OCI-LY3 (cell line): ENCODE measurements at regions not wholly inside any gene's neighbourhood (a gene's known extent, or its start where the extent isn't known, plus 50 kb on each side); places are given as distances from the start of the nearest gene placed in this dataset.

Source experiments
- H2AFZ ChIP-seq: fragments of 200-600, 300-600 bp; shearing (Covaris generic); 2 replicates; pipeline ENCODE4 v1.6.0; 2014; ENCODE audit warnings: antibody characterized with exemption, low read depth, low read length
- H3K27ac ChIP-seq: fragments of 200-600, 300-600 bp; sonication (generic); 2 replicates; pipeline ENCODE4 v1.5.1; 2014; ENCODE audit warnings: mild to moderate bottlenecking, low read length, moderate library complexity, mixed read lengths
- H3K27me3 ChIP-seq: fragments of 200-600, 300-600 bp; sonication (generic); 2 replicates; pipeline ENCODE4 v1.6.1; 2014; ENCODE audit warnings: low read depth, low read length, mixed read lengths
- H3K36me3 ChIP-seq: fragments of 200-600, 300-600 bp; sonication (generic); replicated peaks from 2 replicates; pipeline ENCODE3; 2014; ENCODE audit warnings: low read depth, low read length, mixed read lengths
- H3K4me1 ChIP-seq: fragments of 300-600, 200-600 bp; sonication (generic); 2 replicates; pipeline ENCODE4 v1.6.1; 2014; ENCODE audit warnings: low read length, mixed read lengths
- H3K4me2 ChIP-seq: fragments of 200-600, 300-600 bp; sonication (generic); 2 replicates; pipeline ENCODE4 v1.6.1; 2014; ENCODE audit warnings: low read length, mixed read lengths
- H3K4me3 ChIP-seq: fragments of 300-600, 200-600 bp; sonication (generic); 2 replicates; pipeline ENCODE4 v1.5.1; 2014; ENCODE audit warnings: antibody characterized with exemption, mild to moderate bottlenecking, low read length, moderate library complexity
- H3K79me2 ChIP-seq: fragments of 300-600, 200-600 bp; shearing (Covaris generic); 2 replicates; pipeline ENCODE4 v1.6.1; 2014; ENCODE audit warnings: mild to moderate bottlenecking, low read length, mixed read lengths
- H3K9ac ChIP-seq: fragments of 300-600, 200-600 bp; shearing (Covaris generic); 2 replicates; pipeline ENCODE4 v1.6.0; 2014; ENCODE audit warnings: mild to moderate bottlenecking, low read length, moderate library complexity
- H3K9me3 ChIP-seq: fragments of 200-600, 300-600 bp; shearing (Covaris generic); 2 replicates; pipeline ENCODE4 v1.6.1; 2014; ENCODE audit warnings: low read length, mixed read lengths; ENCODE audit not compliant: insufficient read depth
- H4K20me1 ChIP-seq: fragments of 200-600, 300-600 bp; sonication (generic); 2 replicates; pipeline ENCODE4 v1.6.1; 2016; ENCODE audit warnings: low read length, mixed read lengths; ENCODE audit not compliant: insufficient read depth
- CTCF ChIP-seq: fragments of 200-600, 300-600 bp; sonication (generic); IDR thresholded peaks from 2 replicates; pipeline ENCODE4 v1.5.1; 2014; ENCODE audit warnings: antibody characterized with exemption, low read length, low read depth
- EZH2phosphoT487 ChIP-seq: fragments of 200-600 bp; shearing (Covaris generic); IDR thresholded peaks from 2 replicates; pipeline ENCODE4 v1.6.1; 2018; ENCODE audit warnings: antibody characterized with exemption, mixed run types, low read depth

GRCh38 chr1:25082216-25082899 is 149.9 kb downstream of the SYF2 start:
- Histone ChIP-seq H3K79me2 (no peaks in the 10 kb centered on the region), H4K20me1 (no peaks in the 10 kb centered on the region), H3K27ac (no peak overlapping the region), H3K27me3 (no peaks in the 10 kb centered on the region), H2AFZ (no peak overlapping the region), H3K4me2 (no peak overlapping the region), H3K9me3 (no peaks in the 10 kb centered on the region), H3K4me1 (peaks cover 10% of the 10 kb centered on the region; the same call in 1 of the 2 replicates), H3K9ac (no peak overlapping the region), H3K4me3 (no peak overlapping the region), H3K36me3 (no peaks in the 10 kb centered on the region)
- TF ChIP-seq CTCF: no peak
- no peak for TF ChIP-seq EZH2phosphoT487

GRCh38 chr1:25081496-25081895 is 150.8 kb downstream of the SYF2 start:
- Histone ChIP-seq H4K20me1 (no peaks in the 10 kb centered on the region), H3K4me3 (no peak overlapping the region), H3K9ac (no peak overlapping the region), H2AFZ (no peak overlapping the region), H3K27me3 (no peaks in the 10 kb centered on the region), H3K4me2 (no peak overlapping the region), H3K36me3 (no peaks in the 10 kb centered on the region), H3K4me1 (peaks cover 10% of the 10 kb centered on the region; the same call in 1 of the 2 replicates), H3K9me3 (no peaks in the 10 kb centered on the region), H3K27ac (no peak overlapping the region), H3K79me2 (no peaks in the 10 kb centered on the region)
- TF ChIP-seq CTCF: no peak
- TF ChIP-seq EZH2phosphoT487: no peak

GRCh38 chr1:25080294-25081209 is 150.5 kb upstream of the RUNX3 start:
- H3K27ac ChIP-seq: no peak overlapping the region
- H3K9me3 ChIP-seq: no peaks in the 10 kb centered on the region
- H3K4me2 ChIP-seq: no peak overlapping the region
- H3K79me2 ChIP-seq: no peaks in the 10 kb centered on the region
- H2AFZ ChIP-seq: peak overlapping the region; percentile 51
- H3K9ac ChIP-seq: no peak overlapping the region
- H3K4me1 ChIP-seq: peaks cover 10% of the 10 kb centered on the region; the same call in 1 of the 2 replicates
- H3K27me3 ChIP-seq: no peaks in the 10 kb centered on the region
- H3K36me3 ChIP-seq: no peaks in the 10 kb centered on the region
- no peak overlapping the region for H3K4me3 ChIP-seq
- TF ChIP-seq EZH2phosphoT487: no peak
- no peak for TF ChIP-seq CTCF
- no peaks in the 10 kb centered on the region for H4K20me1 ChIP-seq

- Histone ChIP-seq H3K9me3 (no peaks in the 10 kb centered on the region), H3K4me3 (no peak overlapping the region), H3K4me2 (no peak overlapping the region), H3K79me2 (no peaks in the 10 kb centered on the region), H3K9ac (no peak overlapping the region), H2AFZ (no peak overlapping the region), H4K20me1 (no peaks in the 10 kb centered on the region), H3K27me3 (no peaks in the 10 kb centered on the region), H3K4me1 (peaks cover 10% of the 10 kb centered on the region; the same call in 1 of the 2 replicates), H3K36me3 (no peaks in the 10 kb centered on the region), H3K27ac (no peak overlapping the region)
- TF ChIP-seq EZH2phosphoT487 (no peak), CTCF (no peak)
These were observed 149.0 kb upstream of the RUNX3 start for GRCh38 chr1:25079048-25079447.
